Activated gamma-delta T cell (primary cell): ENCODE measurements at regions not wholly inside any gene's neighbourhood (a gene's known extent, or its start where the extent isn't known, plus 50 kb on each side); places are given as distances from the start of the nearest gene placed in this dataset.

Experiments used
- DNase-seq: peaks from one replicate; lab custom pipeline; 2025; lab: John Stamatoyannopoulos, UW

DNA sequence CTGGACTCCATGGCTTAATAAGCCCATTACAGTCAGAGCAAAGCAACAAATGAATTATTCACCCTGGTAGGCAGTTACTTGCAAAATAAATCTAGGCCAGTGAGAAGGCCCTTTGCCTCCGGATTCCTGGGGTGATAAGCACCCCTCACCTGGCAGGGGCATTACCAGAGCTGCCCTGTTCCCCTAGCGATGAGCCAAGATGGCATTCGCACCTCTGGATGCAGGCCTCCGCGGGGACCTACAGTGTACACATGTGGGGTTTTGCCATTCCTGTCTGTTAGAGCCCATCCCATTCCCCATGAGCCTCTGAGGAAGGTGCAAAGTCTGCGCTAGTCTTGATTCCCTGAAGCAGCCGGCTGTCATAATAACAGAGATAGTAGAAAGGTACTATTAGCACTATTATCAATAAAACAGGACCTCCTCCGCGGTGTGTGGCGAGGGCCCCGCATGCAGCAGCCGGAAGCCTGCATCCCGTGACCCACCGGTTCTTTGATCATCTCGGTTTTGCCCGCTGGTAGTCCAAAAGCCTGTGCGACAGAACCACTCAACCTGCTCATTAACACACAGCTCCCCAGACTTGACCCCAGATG, 344.3 kb downstream of the BRD1 start:
- DNase-seq = no peak

DNA sequence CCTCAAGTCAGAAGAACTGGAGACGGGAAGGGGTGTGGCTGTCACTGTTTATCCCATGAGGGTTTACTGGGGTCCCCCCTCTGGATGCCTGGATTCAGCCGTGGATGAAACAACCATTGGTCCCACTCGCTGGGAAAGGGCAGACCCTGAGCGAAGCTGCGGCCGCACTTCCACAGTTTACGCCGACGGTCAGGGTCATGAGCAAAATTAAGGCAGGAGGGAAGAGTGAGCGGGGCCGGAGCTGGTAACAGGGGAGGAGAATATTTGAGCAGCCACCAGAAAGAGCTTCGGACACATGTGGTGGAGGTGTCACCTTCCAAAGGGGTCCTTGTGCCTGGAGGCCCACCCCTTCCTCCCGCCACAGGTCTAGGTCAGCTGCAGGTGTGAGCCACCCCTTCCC, 344.9 kb downstream of the BRD1 start:
- no peak for DNase-seq

DNA sequence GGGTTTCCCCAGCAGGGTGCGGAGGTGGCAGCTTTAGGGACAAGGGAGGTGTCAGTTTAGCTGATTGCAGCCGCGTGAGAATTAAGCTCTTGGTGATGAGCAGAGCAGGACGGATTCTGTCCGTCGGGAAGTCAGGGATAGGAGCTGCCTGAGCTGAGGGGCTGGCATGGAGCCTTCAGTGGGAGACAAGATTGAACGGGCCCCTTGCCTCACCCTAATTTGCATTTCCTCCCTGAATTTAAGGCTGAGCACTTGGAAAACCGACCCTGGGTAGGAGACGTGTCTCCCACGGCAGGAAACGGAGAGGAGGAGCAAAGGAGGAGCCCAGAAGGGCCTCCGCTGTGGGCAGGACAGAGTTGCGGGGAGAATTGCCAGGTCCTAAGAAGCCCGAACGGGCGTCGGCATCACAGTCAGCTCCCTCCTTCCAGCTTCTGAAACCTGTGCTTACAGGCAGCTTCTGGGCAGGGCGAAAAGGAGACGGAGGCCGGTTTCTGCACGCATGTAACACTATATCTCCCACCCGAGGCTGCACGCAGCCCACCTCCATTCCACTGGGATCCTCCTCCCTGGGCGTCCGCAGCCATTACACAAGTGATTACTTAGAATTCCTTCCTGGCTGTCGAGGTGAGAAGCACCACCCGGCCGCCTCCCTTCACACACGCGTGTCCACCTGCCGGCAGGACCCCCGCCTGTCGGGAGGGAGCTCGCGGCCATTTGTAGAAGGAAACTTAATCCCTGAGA, 345.8 kb downstream of the BRD1 start:
- DNase-seq = no peak

GRCh38 chr22:49480896-49481658, 346.6 kb downstream of the BRD1 start:
- DNase-seq = no peak

- DNase-seq = no peak
These were observed 347.3 kb downstream of the BRD1 start for GRCh38 chr22:49480331-49480730.

DNA sequence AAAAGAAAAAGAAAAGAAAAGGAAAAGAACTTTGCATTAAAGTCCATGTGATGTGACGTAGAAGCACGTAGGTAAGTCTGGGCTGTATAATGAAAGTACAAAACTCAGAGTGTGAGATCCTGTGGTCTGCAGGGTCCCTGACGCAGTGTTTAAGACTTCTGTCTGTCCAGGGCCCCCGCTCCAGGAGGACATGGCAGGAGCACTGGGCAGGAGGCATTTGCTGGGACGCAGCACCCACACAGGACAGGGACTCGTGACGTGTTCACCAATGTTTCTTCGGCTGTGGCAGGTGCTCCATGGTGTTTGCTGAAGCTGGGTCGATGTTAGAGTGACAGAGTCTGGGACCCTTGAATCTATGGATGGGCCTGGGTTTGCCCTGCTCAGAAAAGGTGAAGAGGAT, 348.1 kb downstream of the BRD1 start:
- no peak for DNase-seq

- DNase-seq = no peak
These were observed 350.8 kb downstream of the BRD1 start for GRCh38 chr22:49476800-49477400.

GRCh38 chr22:49476176-49476575, 351.5 kb downstream of the BRD1 start:
- no peak for DNase-seq

DNA sequence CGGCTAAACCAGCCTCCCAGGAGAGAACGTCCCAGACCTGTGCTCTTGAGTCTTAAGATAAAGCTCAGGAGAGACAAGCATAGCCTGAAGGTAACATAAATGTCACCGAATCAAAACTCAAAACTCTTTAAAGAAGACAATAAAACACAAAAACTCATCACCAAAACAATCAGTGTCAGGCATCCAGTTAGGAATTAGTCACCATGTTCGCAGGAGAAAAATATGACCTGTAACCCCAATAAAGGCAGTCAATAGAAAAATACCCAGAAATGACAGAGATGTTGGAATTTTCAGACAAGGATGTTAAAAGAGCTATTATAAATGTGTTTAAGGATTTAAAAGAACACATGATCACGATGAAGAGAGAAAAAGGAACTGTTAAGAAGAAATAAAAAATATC, 352.4 kb downstream of the BRD1 start:
- DNase-seq = no peak

GRCh38 chr22:49473286-49473685, 354.4 kb downstream of the BRD1 start:
- DNase-seq = no peak

GRCh38 chr22:49470741-49471503, 356.8 kb downstream of the BRD1 start:
- no peak for DNase-seq

DNA sequence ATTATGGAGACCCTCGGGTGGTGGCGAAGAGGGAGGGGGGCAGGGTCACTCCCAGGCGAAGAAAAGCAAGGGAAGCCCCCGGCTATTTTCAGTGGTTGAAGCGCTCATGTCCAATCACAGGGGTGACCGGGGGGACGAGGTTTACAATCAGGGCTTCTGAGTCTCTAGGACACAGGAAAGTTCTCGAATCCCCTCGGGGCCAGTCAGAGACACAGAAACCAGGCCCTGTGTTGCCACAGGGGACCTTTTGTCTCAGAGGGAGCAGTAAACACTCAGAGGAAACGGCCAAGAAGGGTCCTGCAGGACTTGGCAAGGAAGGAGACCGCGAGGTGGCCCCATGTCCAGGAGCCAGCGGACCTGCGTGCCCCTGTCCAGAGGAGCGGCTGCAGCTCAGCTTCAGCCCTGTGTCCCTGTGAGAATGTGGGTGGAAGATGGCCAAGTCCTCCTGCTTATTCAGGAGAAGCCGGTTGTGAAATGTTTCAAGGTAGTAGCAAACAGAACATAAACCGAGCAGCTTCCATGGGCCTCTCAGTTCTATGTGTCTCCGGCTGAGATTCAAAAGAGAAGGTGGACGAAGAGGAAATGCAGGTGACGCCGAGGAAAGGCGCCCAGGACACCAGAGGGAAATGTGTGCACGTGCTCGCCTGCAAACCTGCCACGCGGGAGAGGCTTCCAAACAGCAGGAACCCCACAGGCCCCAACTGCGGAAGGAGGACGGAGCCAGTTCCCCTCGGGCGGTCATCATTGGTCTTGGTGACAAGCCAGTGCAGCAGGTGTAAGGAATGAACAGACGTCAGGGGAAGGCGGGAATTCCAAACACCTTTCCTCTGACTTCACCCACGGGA, 357.6 kb downstream of the BRD1 start:
- DNase-seq = no peak

- DNase-seq = no peak
These were observed 359.0 kb downstream of the BRD1 start for GRCh38 chr22:49468487-49469198.

DNA sequence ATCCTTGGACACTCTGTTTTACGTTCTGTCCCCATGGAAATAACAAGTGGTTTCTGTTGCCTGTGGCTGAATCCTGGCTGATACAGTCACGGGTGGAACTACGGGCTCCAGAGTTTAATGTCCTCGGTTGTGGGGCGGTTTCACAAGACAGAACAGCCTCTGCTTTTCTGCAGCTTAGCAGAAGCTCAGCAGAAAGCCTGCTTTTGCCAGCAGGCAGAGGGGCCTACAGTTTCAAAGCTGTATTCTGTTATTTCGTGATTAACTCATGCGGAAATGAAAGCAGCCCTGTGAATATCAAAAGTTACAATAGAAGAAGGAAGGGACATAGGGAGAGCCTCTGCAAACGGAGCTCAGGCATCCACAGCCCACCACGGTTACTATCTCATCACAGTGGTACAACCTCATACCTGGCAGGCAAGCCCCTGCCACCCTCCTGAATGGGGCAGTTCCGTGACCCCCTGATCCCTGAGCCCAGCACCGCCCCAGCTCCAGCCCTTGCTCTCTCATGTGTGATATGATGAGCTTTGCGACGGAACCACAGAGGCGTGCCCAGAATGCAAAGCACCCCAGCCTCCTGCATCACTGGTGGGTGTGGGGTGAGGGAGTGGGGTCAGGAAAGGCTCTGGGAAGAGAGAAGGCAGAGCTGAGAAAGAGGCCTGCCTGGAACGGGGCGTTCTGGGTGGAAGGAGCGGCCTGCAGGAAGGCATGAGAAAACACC, 360.6 kb downstream of the BRD1 start:
- no peak for DNase-seq

- no peak for DNase-seq
These were observed 363.6 kb downstream of the BRD1 start for GRCh38 chr22:49464037-49464436.

GRCh38 chr22:49462795-49463194, 364.9 kb downstream of the BRD1 start:
- DNase-seq = no peak

GRCh38 chr22:49462291-49462690, 365.4 kb downstream of the BRD1 start:
- no peak for DNase-seq

- DNase-seq = no peak
These were observed 366.0 kb downstream of the BRD1 start for GRCh38 chr22:49461674-49462073.

DNA sequence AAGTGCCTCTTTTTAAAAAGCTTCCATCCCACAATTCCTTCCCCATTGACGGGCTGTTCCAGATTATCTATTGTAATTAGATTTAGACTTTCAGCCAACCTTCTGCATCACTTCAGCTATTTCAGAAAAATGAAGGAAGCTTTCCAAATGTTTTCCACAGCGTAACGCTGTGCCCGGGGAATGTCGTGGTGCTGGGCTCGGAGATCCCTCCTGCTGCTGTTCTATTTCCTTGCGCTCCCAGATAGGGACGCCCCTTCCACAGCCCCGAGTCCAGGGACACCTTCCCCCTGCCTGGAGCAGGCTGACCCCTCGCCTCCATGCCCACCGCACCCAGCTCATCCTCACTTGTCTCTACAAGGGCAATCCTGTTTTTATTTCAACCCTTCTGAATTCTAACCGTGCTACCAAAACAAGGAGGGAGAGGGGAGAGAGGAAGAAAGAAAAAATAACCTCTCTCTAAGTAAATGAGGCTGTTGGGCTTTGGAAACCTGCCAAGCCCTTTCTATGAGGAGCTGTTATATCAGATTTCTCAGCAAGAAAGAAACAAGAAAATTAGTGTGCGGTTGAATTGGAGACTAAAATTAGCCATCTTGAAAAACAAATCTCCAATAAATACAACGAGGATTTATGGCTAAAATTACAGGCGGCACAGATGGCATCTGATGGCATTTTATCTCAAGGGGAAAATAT, 366.9 kb downstream of the BRD1 start:
- no peak for DNase-seq
